MCF 10A (cell line): ENCODE measurements at regions not wholly inside any gene's neighbourhood (a gene's known extent, or its start where the extent isn't known, plus 50 kb on each side); places are given as distances from the start of the nearest gene placed in this dataset.

ENCODE experiments used
- BruUV-seq: library from RNA; stranded (reverse); fragments of 400-500 nt; replicated peaks from 2 replicates; lab custom pipeline; 2021; lab: Mats Ljungman, UMichigan
- CTCF ChIA-PET: fragments of 300-600 bp; sonication (Branson Sonifier 250); formaldehyde crosslinking; extraction: SDS; loops from one replicate; lab custom pipeline; 2021; ENCODE audit warnings: antibody characterized with exemption, inconsistent platforms; lab: Yijun Ruan, JAX
- POLR2A ChIA-PET: fragments of 300-600, 350-650 bp; sonication (Branson Sonifier 250); formaldehyde crosslinking; extraction: SDS; loops from one replicate; lab custom pipeline; 2020; ENCODE audit warnings: antibody characterized with exemption, inconsistent platforms; lab: Yijun Ruan, JAX
- DNase-seq: peaks from one replicate; pipeline ENCODE4 v3.0.0-alpha.2; 2018; ENCODE audit not compliant: unreplicated experiment
- H3K27ac Mint-ChIP-seq: one replicate; pipeline ENCODE4 v1.8.0; 2022; ENCODE audit warnings: mild to moderate bottlenecking, low read depth, mixed read lengths; ENCODE audit not compliant: unreplicated experiment
- H3K27me3 Mint-ChIP-seq: one replicate; pipeline ENCODE4 v1.8.0; 2022; ENCODE audit warnings: mixed read lengths; ENCODE audit not compliant: insufficient read depth, unreplicated experiment
- H3K36me3 Mint-ChIP-seq: one replicate; pipeline ENCODE4 v1.8.0; 2022; ENCODE audit warnings: mild to moderate bottlenecking, moderate library complexity, mixed read lengths; ENCODE audit not compliant: insufficient read depth, unreplicated experiment
- H3K4me1 Mint-ChIP-seq: one replicate; pipeline ENCODE4 v1.8.0; 2022; ENCODE audit warnings: mixed read lengths; ENCODE audit not compliant: insufficient read depth, unreplicated experiment
- H3K4me3 Mint-ChIP-seq: one replicate; pipeline ENCODE4 v1.8.0; 2022; ENCODE audit warnings: mild to moderate bottlenecking, moderate library complexity, mixed read lengths; ENCODE audit not compliant: unreplicated experiment
- H3K9me3 Mint-ChIP-seq: one replicate; pipeline ENCODE4 v1.8.0; 2022; ENCODE audit warnings: mixed read lengths; ENCODE audit not compliant: unreplicated experiment
- intact Hi-C: fragments of 100-400 bp; cut with micrococcal nuclease; formaldehyde crosslinking; loops from 2 replicates; pipeline ENCODE4 v1.14.1; 2022
- TF ChIP-seq, protein P1 (sequence below): fragments of 200-600 bp; IDR thresholded peaks from one replicate; pipeline ENCODE4 v1.8.0; 2022; ENCODE audit warnings: antibody characterized with exemption, mild to moderate bottlenecking; ENCODE audit not compliant: unreplicated experiment

GRCh38 chrX:4909348-4909747 lies 1195.9 kb upstream of the PRKX start:
- no peak for DNase-seq
- POLR2A ChIA-PET: no interaction called here
- no peaks in the 10 kb centered on the region for H3K36me3 Mint-ChIP-seq
- H3K4me1 Mint-ChIP-seq: no peaks in the 10 kb centered on the region
- peaks cover 9% of the 10 kb centered on the region for H3K9me3 Mint-ChIP-seq
- H3K27me3 Mint-ChIP-seq: no peaks in the 10 kb centered on the region
- H3K27ac Mint-ChIP-seq: no peak overlapping the region
- no TSS peak for BruUV-seq
- intact Hi-C loops: no loop called here
- CTCF ChIA-PET: no interaction called here
- peak overlapping the region; percentile 3 for H3K4me3 Mint-ChIP-seq
- TF ChIP-seq, protein P1, sequence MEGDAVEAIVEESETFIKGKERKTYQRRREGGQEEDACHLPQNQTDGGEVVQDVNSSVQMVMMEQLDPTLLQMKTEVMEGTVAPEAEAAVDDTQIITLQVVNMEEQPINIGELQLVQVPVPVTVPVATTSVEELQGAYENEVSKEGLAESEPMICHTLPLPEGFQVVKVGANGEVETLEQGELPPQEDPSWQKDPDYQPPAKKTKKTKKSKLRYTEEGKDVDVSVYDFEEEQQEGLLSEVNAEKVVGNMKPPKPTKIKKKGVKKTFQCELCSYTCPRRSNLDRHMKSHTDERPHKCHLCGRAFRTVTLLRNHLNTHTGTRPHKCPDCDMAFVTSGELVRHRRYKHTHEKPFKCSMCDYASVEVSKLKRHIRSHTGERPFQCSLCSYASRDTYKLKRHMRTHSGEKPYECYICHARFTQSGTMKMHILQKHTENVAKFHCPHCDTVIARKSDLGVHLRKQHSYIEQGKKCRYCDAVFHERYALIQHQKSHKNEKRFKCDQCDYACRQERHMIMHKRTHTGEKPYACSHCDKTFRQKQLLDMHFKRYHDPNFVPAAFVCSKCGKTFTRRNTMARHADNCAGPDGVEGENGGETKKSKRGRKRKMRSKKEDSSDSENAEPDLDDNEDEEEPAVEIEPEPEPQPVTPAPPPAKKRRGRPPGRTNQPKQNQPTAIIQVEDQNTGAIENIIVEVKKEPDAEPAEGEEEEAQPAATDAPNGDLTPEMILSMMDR: no peak

GRCh38 chrX:4905576-4905975 lies 1192.1 kb upstream of the PRKX start:
- intact Hi-C loops: no loop called here
- BruUV-seq: no TSS peak
- Mint-ChIP-seq H3K4me1 (no peaks in the 10 kb centered on the region), H3K4me3 (no peak overlapping the region), H3K27me3 (no peaks in the 10 kb centered on the region), H3K27ac (no peak overlapping the region), H3K9me3 (peaks cover 9% of the 10 kb centered on the region), H3K36me3 (no peaks in the 10 kb centered on the region)
- DNase-seq: no peak
- ChIA-PET CTCF (no interaction called here), POLR2A (no interaction called here)
- TF ChIP-seq, protein P1: no peak

GRCh38 chrX:4881277-4881676 lies 1167.8 kb upstream of the PRKX start:
- DNase-seq: no peak
- Mint-ChIP-seq H3K27ac (no peak overlapping the region), H3K36me3 (no peaks in the 10 kb centered on the region), H3K4me3 (no peak overlapping the region), H3K27me3 (no peaks in the 10 kb centered on the region), H3K4me1 (no peaks in the 10 kb centered on the region), H3K9me3 (no peaks in the 10 kb centered on the region)
- no TSS peak for BruUV-seq
- ChIA-PET CTCF (no interaction called here), POLR2A (no interaction called here)
- TF ChIP-seq, protein P1: no peak
- intact Hi-C loops: no loop called here

DNA sequence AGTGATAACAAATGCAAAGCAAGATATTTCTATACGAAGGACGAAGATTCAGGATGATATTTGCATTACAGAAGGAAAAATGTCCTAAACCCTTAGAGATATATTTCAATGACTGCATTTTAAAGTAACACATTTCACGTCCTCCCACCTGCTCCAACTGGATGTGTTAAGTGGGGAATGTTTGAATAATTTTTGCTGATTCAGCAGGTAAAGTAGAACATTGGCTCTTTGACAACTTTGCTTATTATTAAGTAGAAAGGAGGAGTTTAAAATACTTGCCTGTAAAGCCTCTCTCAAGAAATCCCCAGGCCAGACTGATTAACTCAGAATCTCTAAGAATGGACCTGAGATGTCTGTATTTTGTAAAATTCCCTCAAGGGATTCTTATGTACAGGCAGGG lies 1165.2 kb upstream of the PRKX start:
- H3K9me3 Mint-ChIP-seq: no peaks in the 10 kb centered on the region
- no peak overlapping the region for H3K4me3 Mint-ChIP-seq
- DNase-seq: no peak
- no TSS peak for BruUV-seq
- intact Hi-C loops: no loop called here
- CTCF ChIA-PET: no interaction called here
- H3K27ac Mint-ChIP-seq: no peak overlapping the region
- H3K27me3 Mint-ChIP-seq: no peaks in the 10 kb centered on the region
- no peaks in the 10 kb centered on the region for H3K4me1 Mint-ChIP-seq
- no peaks in the 10 kb centered on the region for H3K36me3 Mint-ChIP-seq
- POLR2A ChIA-PET: no interaction called here
- TF ChIP-seq, protein P1: no peak
